DOHH2 (cell line): ENCODE measurements at regions not wholly inside any gene's neighbourhood (a gene's known extent, or its start where the extent isn't known, plus 50 kb on each side); places are given as distances from the start of the nearest gene placed in this dataset.
"Not testable (repeated sequence)": the region's sequence is repeated elsewhere in the genome, so short reads cannot be mapped to it uniquely, and the experiment has no call there.

ENCODE experiments used
- H3F3A ChIP-seq: fragments of 200-600 bp; sonication (generic), shearing (Covaris generic); 2 replicates; pipeline ENCODE4 v1.6.0; 2016; ENCODE audit warnings: antibody characterized with exemption, mild to moderate bottlenecking; ENCODE audit not compliant: control insufficient read depth, insufficient read depth
- H3K27ac ChIP-seq: fragments of 200-600 bp; sonication (generic); 2 replicates; pipeline ENCODE4 v1.5.1; 2014; ENCODE audit warnings: low read depth, mild to moderate bottlenecking, low read length, moderate library complexity
- H3K27me3 ChIP-seq: fragments of 200-600 bp; sonication (generic); 2 replicates; pipeline ENCODE4 v1.6.1; 2014; ENCODE audit warnings: mild to moderate bottlenecking, low read length, mixed read lengths; ENCODE audit not compliant: control insufficient read depth
- H3K36me3 ChIP-seq: fragments of 200-600 bp; sonication (generic); 2 replicates; pipeline ENCODE4 v1.6.1; 2014; ENCODE audit warnings: mild to moderate bottlenecking, low read length, moderate library complexity, mixed read lengths; ENCODE audit not compliant: control insufficient read depth
- H3K4me1 ChIP-seq: fragments of 200-600 bp; sonication (generic); 2 replicates; pipeline ENCODE4 v1.6.1; 2014; ENCODE audit warnings: mild to moderate bottlenecking, low read length, mixed read lengths; ENCODE audit not compliant: control insufficient read depth
- H3K4me2 ChIP-seq: fragments of 200-600 bp; sonication (generic); 2 replicates; pipeline ENCODE4 v1.6.0; 2014; ENCODE audit warnings: mild to moderate bottlenecking, low read length, moderate library complexity
- H3K4me3 ChIP-seq: fragments of 200-600 bp; sonication (generic); 2 replicates; pipeline ENCODE4 v1.5.1; 2014; ENCODE audit warnings: mild to moderate bottlenecking, low read length, mixed read lengths
- H3K79me2 ChIP-seq: fragments of 200-600 bp; sonication (generic); 2 replicates; pipeline ENCODE4 v1.6.1; 2014; ENCODE audit warnings: mild to moderate bottlenecking, low read length, mixed read lengths; ENCODE audit not compliant: control insufficient read depth
- H3K9me2 ChIP-seq: fragments of 200-600 bp; sonication (generic); replicated peaks from 2 replicates; pipeline ENCODE4 v1.6.1; 2014; ENCODE audit warnings: mild to moderate bottlenecking, low read length, mixed read lengths; ENCODE audit not compliant: control insufficient read depth
- H3K9me3 ChIP-seq: fragments of 200-600 bp; sonication (generic); 2 replicates; pipeline ENCODE4 v1.6.1; 2014; ENCODE audit warnings: antibody characterized with exemption, low read length, mixed read lengths; ENCODE audit not compliant: control insufficient read depth, insufficient read depth
- H4K20me1 ChIP-seq: fragments of 200-600 bp; sonication (generic); 2 replicates; pipeline ENCODE4 v1.6.0; 2014; ENCODE audit warnings: low read depth, mild to moderate bottlenecking, antibody characterized with exemption, low read length, moderate library complexity; ENCODE audit not compliant: control insufficient read depth, insufficient read depth
- CTCF ChIP-seq: fragments of 200-600 bp; sonication (generic); IDR thresholded peaks from one replicate; pipeline ENCODE4 v1.5.1; 2014; ENCODE audit warnings: antibody characterized with exemption, mild to moderate bottlenecking, low read depth, low read length; ENCODE audit not compliant: poor library complexity, severe bottlenecking
- EZH2phosphoT487 ChIP-seq: fragments of 200-600 bp; sonication (generic); IDR thresholded peaks from 2 replicates; pipeline ENCODE4 v1.6.1; 2017; ENCODE audit warnings: borderline replicate concordance, mild to moderate bottlenecking, antibody characterized with exemption, low read length, moderate library complexity, mixed read lengths

DNA sequence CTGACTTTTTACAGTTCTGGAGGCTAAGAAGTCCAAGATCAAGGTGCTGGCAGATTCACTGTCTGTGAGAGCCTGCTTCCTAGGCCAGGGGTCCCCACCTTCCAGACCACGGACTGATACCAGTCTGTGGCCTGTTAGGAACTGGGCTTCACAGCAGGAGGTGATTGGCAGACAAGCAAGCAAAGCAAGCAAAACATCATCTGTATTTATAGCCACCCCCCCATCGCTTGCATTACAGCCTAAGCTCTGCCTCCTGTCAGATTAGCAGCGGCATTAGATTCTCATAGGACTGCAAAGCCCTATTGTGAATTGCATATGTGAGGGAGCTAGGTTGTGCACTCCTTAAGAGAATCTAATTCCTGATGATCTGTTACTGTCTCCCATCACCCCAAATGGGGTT, 194.7 kb upstream of the THRB start:
- Histone ChIP-seq H3K4me1 (no peaks in the 10 kb centered on the region), H3K4me3 (no peak overlapping the region), H3K36me3 (no peaks in the 10 kb centered on the region), H3K9me2 (no peaks in the 10 kb centered on the region), H3K27ac (no peak overlapping the region), H3K4me2 (no peak overlapping the region), H3K9me3 (no peaks in the 10 kb centered on the region), H4K20me1 (no peaks in the 10 kb centered on the region), H3K79me2 (no peaks in the 10 kb centered on the region), H3F3A (no peaks in the 10 kb centered on the region), H3K27me3 (no peaks in the 10 kb centered on the region)
- no peak for TF ChIP-seq CTCF
- no peak for TF ChIP-seq EZH2phosphoT487

GRCh38 chr3:24690777-24691176, 196.1 kb upstream of the THRB start:
- Histone ChIP-seq H3K36me3 (no peaks in the 10 kb centered on the region), H3K79me2 (no peaks in the 10 kb centered on the region), H4K20me1 (no peaks in the 10 kb centered on the region), H3F3A (no peaks in the 10 kb centered on the region), H3K4me1 (no peaks in the 10 kb centered on the region), H3K9me2 (no peaks in the 10 kb centered on the region), H3K9me3 (no peaks in the 10 kb centered on the region), H3K4me3 (no peak overlapping the region), H3K27me3 (no peaks in the 10 kb centered on the region), H3K27ac (no peak overlapping the region), H3K4me2 (no peak overlapping the region)
- TF ChIP-seq EZH2phosphoT487, result no peak
- TF ChIP-seq CTCF, result no peak

GRCh38 chr3:24699078-24699477, 204.4 kb upstream of the THRB start:
- not testable (repeated sequence) for H3K9me2 ChIP-seq, H3F3A ChIP-seq, H3K27ac ChIP-seq, H4K20me1 ChIP-seq, H3K4me2 ChIP-seq, H3K27me3 ChIP-seq, H3K4me1 ChIP-seq, H3K9me3 ChIP-seq, H3K4me3 ChIP-seq, H3K36me3 ChIP-seq, H3K79me2 ChIP-seq

DNA sequence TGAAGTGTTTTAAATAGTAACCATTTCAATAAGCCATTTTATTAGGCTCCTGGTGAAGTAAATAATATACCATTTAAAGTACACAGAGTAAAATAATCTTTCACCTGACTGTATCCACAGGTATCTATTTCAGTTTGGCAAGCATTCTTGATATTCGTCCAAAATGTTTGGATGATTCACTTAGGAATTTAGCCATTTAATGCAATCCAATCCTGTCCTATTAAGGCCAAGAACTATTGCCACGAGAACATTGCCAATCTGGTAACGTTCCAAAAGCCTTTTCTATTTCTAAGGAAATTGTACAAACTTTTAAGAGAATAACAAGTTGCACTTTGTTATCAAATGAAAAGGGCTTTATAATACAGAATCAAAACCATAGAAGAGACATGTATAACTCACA, 209.8 kb upstream of the THRB start:
- TF ChIP-seq CTCF (no peak), EZH2phosphoT487 (no peak)
- no peak overlapping the region for H3K4me2 ChIP-seq
- no peaks in the 10 kb centered on the region for H3K4me1 ChIP-seq

More for the DNA sequence above, 209.8 kb upstream of the THRB start:
- H3K4me3 ChIP-seq, result no peak overlapping the region
- no peaks in the 10 kb centered on the region for H3K9me3 ChIP-seq
- no peaks in the 10 kb centered on the region for H3K36me3 ChIP-seq
- no peak overlapping the region for H3K27ac ChIP-seq
- no peaks in the 10 kb centered on the region for H3K27me3 ChIP-seq
- no peaks in the 10 kb centered on the region for H3K9me2 ChIP-seq
- H3K79me2 ChIP-seq, result no peaks in the 10 kb centered on the region
- no peaks in the 10 kb centered on the region for H4K20me1 ChIP-seq
- no peaks in the 10 kb centered on the region for H3F3A ChIP-seq
